ENCODE measurements at regions not wholly inside any gene's neighbourhood (a gene's known extent, or its start where the extent isn't known, plus 50 kb on each side); places are given as distances from the start of the nearest gene placed in this dataset.
"Not testable (repeated sequence)": the region's sequence is repeated elsewhere in the genome, so short reads cannot be mapped to it uniquely, and the experiment has no call there.

GRCh38 chr15:20367093-20367492 is 174.5 kb downstream of the GOLGA6L6 start:
- H3K4me3 ChIP-seq (ENCODE audit: low read depth in 1 of 2, low read length in 2 of 2) = no peak overlapping the region
- H3K4me2 ChIP-seq (ENCODE audit: insufficient read depth, low read length) = no peak overlapping the region
- no peaks in the 10 kb centered on the region for H3K27me3 ChIP-seq (ENCODE audit: insufficient read depth, low read length, poor library complexity)
- TF ChIP-seq EZH2 (IDR thresholded peaks at IDR 0.05; ENCODE audit: borderline replicate concordance, low read depth, low read length, severe bottlenecking) = no peak
- TF ChIP-seq CTCF (IDR thresholded peaks at IDR 0.05; ENCODE audit: borderline replicate concordance, extremely low read depth, low read length, poor library complexity, severe bottlenecking) = no peak
- H4K20me1 ChIP-seq (ENCODE audit: insufficient read depth, low read length) = no peaks in the 10 kb centered on the region
- H3K36me3 ChIP-seq (ENCODE audit: insufficient read depth, low read length) = no peaks in the 10 kb centered on the region
- no peak overlapping the region for H3K9ac ChIP-seq (ENCODE audit: low read depth, low read length)
- DNase-seq = no peak
- ATAC-seq (ENCODE audit: insufficient read depth, low read depth) = no peak
- no peak overlapping the region for H2AFZ ChIP-seq (ENCODE audit: low read depth, low read length)
- H3K79me2 ChIP-seq (ENCODE audit: insufficient read depth, low read length) = no peaks in the 10 kb centered on the region
- no peaks in the 10 kb centered on the region for H3K9me3 ChIP-seq (ENCODE audit: insufficient read depth, low read length, severe bottlenecking)
- no peak overlapping the region for H3K27ac ChIP-seq (ENCODE audit: low read length)
- no peaks in the 10 kb centered on the region for H3K4me1 ChIP-seq (ENCODE audit: insufficient read depth, low read length)

DNA sequence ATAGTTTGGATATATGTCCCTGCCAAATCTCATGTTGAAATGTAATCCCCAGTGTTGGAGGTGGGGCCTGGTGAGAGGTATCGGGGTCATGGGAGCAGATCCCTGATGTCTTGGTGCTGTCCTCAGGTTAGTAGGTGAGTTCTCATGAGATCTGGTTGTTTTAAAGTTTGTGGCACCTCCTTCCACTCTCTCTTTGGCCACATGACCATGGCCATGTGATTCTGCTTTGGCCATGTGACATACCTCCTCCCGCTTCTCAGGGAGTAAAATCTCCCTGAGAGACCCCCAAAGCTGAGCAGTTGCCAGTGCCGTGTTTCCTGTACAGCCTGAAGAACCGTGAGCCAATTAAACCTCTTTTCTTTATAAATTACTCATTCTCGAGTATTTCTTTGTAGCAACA is 178.0 kb downstream of the GOLGA6L6 start:
- H3K27me3 ChIP-seq (ENCODE audit: insufficient read depth, low read length, poor library complexity); H3K9me3 ChIP-seq (ENCODE audit: insufficient read depth, low read length, severe bottlenecking): not testable (repeated sequence)

GRCh38 chr15:20361091-20361490 is 180.5 kb downstream of the GOLGA6L6 start:
- ATAC-seq (ENCODE audit: insufficient read depth, low read depth) (no peak), DNase-seq (no peak)
- no peak for TF ChIP-seq EZH2 (IDR thresholded peaks at IDR 0.05; ENCODE audit: borderline replicate concordance, low read depth, low read length, severe bottlenecking)
- no peaks in the 10 kb centered on the region for H3K27me3 ChIP-seq (ENCODE audit: insufficient read depth, low read length, poor library complexity)
- H3K79me2 ChIP-seq (ENCODE audit: insufficient read depth, low read length) = no peaks in the 10 kb centered on the region
- no peak overlapping the region for H3K4me2 ChIP-seq (ENCODE audit: insufficient read depth, low read length)
- no peak overlapping the region; the same call in 1 of the 2 replicates for H2AFZ ChIP-seq (ENCODE audit: low read depth, low read length)
- no peaks in the 10 kb centered on the region for H4K20me1 ChIP-seq (ENCODE audit: insufficient read depth, low read length)
- H3K36me3 ChIP-seq (ENCODE audit: insufficient read depth, low read length) = no peaks in the 10 kb centered on the region
- no peak overlapping the region for H3K27ac ChIP-seq (ENCODE audit: low read length)
- no peak overlapping the region for H3K9ac ChIP-seq (ENCODE audit: low read depth, low read length)
- no peak overlapping the region for H3K4me3 ChIP-seq (ENCODE audit: low read depth in 1 of 2, low read length in 2 of 2)
- peaks cover 10% of the 10 kb centered on the region for H3K4me1 ChIP-seq (ENCODE audit: insufficient read depth, low read length)
- no peaks in the 10 kb centered on the region for H3K9me3 ChIP-seq (ENCODE audit: insufficient read depth, low read length, severe bottlenecking)

More for the DNA sequence above, 178.0 kb downstream of the GOLGA6L6 start:
- not testable (repeated sequence) for H2AFZ ChIP-seq (ENCODE audit: low read depth, low read length); H3K27ac ChIP-seq (ENCODE audit: low read length); ATAC-seq (ENCODE audit: insufficient read depth, low read depth); DNase-seq; H3K4me2 ChIP-seq (ENCODE audit: insufficient read depth, low read length); H3K79me2 ChIP-seq (ENCODE audit: insufficient read depth, low read length); H3K36me3 ChIP-seq (ENCODE audit: insufficient read depth, low read length); H3K9ac ChIP-seq (ENCODE audit: low read depth, low read length); H4K20me1 ChIP-seq (ENCODE audit: insufficient read depth, low read length); H3K4me1 ChIP-seq (ENCODE audit: insufficient read depth, low read length); H3K4me3 ChIP-seq (ENCODE audit: low read depth in 1 of 2, low read length in 2 of 2)

- ATAC-seq (ENCODE audit: insufficient read depth, low read depth) (no peak), DNase-seq (no peak)
- Histone ChIP-seq H3K4me2 (ENCODE audit: insufficient read depth, low read length) (no peak overlapping the region), H3K4me1 (ENCODE audit: insufficient read depth, low read length) (peaks cover 11% of the 10 kb centered on the region), H3K79me2 (ENCODE audit: insufficient read depth, low read length) (no peaks in the 10 kb centered on the region), H3K27ac (ENCODE audit: low read length) (no peak overlapping the region), H3K27me3 (ENCODE audit: insufficient read depth, low read length, poor library complexity) (no peaks in the 10 kb centered on the region), H3K4me3 (ENCODE audit: low read depth in 1 of 2, low read length in 2 of 2) (no peak overlapping the region), H2AFZ (ENCODE audit: low read depth, low read length) (no peak overlapping the region), H3K9me3 (ENCODE audit: insufficient read depth, low read length, severe bottlenecking) (no peaks in the 10 kb centered on the region), H4K20me1 (ENCODE audit: insufficient read depth, low read length) (no peaks in the 10 kb centered on the region), H3K9ac (ENCODE audit: low read depth, low read length) (no peak overlapping the region), H3K36me3 (ENCODE audit: insufficient read depth, low read length) (no peaks in the 10 kb centered on the region)
- TF ChIP-seq CTCF (IDR thresholded peaks at IDR 0.05; ENCODE audit: borderline replicate concordance, extremely low read depth, low read length, poor library complexity, severe bottlenecking) (no peak), EZH2 (IDR thresholded peaks at IDR 0.05; ENCODE audit: borderline replicate concordance, low read depth, low read length, severe bottlenecking) (no peak)
These were observed 182.7 kb downstream of the GOLGA6L6 start for GRCh38 chr15:20358779-20359414.

All from DND-41 (cell line).